ENCODE measurements at regions not wholly inside any gene's neighbourhood (a gene's known extent, or its start where the extent isn't known, plus 50 kb on each side); places are given as distances from the start of the nearest gene placed in this dataset.
A peak's percentile ranks its signal among the peaks of the same experiment; 100 is the strongest.

- TF ChIP-seq CTCF (IDR thresholded peaks at IDR 0.05; ENCODE audit: borderline replicate concordance, extremely low read depth, low read length, poor library complexity, severe bottlenecking) (no peak), EZH2 (IDR thresholded peaks at IDR 0.05; ENCODE audit: borderline replicate concordance, low read depth, low read length, severe bottlenecking) (no peak)
- Histone ChIP-seq H3K9me3 (ENCODE audit: insufficient read depth, low read length, severe bottlenecking) (no peaks in the 10 kb centered on the region), H3K4me3 (ENCODE audit: low read depth in 1 of 2, low read length in 2 of 2) (no peak overlapping the region), H4K20me1 (ENCODE audit: insufficient read depth, low read length) (no peaks in the 10 kb centered on the region), H3K36me3 (ENCODE audit: insufficient read depth, low read length) (no peaks in the 10 kb centered on the region), H3K9ac (ENCODE audit: low read depth, low read length) (no peak overlapping the region), H3K27me3 (ENCODE audit: insufficient read depth, low read length, poor library complexity) (no peaks in the 10 kb centered on the region), H2AFZ (ENCODE audit: low read depth, low read length) (no peak overlapping the region), H3K27ac (ENCODE audit: low read length) (no peak overlapping the region), H3K4me2 (ENCODE audit: insufficient read depth, low read length) (no peak overlapping the region), H3K4me1 (ENCODE audit: insufficient read depth, low read length) (no peaks in the 10 kb centered on the region), H3K79me2 (ENCODE audit: insufficient read depth, low read length) (no peaks in the 10 kb centered on the region)
- ATAC-seq (ENCODE audit: insufficient read depth, low read depth) (no peak), DNase-seq (no peak)
These were observed 113.2 kb downstream of the CAND1 start for GRCh38 chr12:67382241-67382871.

GRCh38 chr12:67386869-67387565 lies 117.9 kb downstream of the CAND1 start:
- no peaks in the 10 kb centered on the region for H3K79me2 ChIP-seq (ENCODE audit: insufficient read depth, low read length)
- no peak overlapping the region for H2AFZ ChIP-seq (ENCODE audit: low read depth, low read length)
- ATAC-seq (ENCODE audit: insufficient read depth, low read depth) (no peak), DNase-seq (no peak)
- no peak for TF ChIP-seq EZH2 (IDR thresholded peaks at IDR 0.05; ENCODE audit: borderline replicate concordance, low read depth, low read length, severe bottlenecking)
- no peak for TF ChIP-seq CTCF (IDR thresholded peaks at IDR 0.05; ENCODE audit: borderline replicate concordance, extremely low read depth, low read length, poor library complexity, severe bottlenecking)
- H3K9me3 ChIP-seq (ENCODE audit: insufficient read depth, low read length, severe bottlenecking): no peaks in the 10 kb centered on the region
- no peaks in the 10 kb centered on the region for H3K27me3 ChIP-seq (ENCODE audit: insufficient read depth, low read length, poor library complexity)
- no peaks in the 10 kb centered on the region for H3K36me3 ChIP-seq (ENCODE audit: insufficient read depth, low read length)
- H3K4me1 ChIP-seq (ENCODE audit: insufficient read depth, low read length): peaks cover 17% of the 10 kb centered on the region
- H3K4me3 ChIP-seq (ENCODE audit: low read depth in 1 of 2, low read length in 2 of 2): no peak overlapping the region
- no peak overlapping the region for H3K4me2 ChIP-seq (ENCODE audit: insufficient read depth, low read length)
- no peak overlapping the region for H3K27ac ChIP-seq (ENCODE audit: low read length)
- H4K20me1 ChIP-seq (ENCODE audit: insufficient read depth, low read length): no peaks in the 10 kb centered on the region
- no peak overlapping the region for H3K9ac ChIP-seq (ENCODE audit: low read depth, low read length)

- Histone ChIP-seq H3K27ac (ENCODE audit: low read length) (peak overlapping the region; percentile 52), H3K27me3 (ENCODE audit: insufficient read depth, low read length, poor library complexity) (no peaks in the 10 kb centered on the region), H3K9ac (ENCODE audit: low read depth, low read length) (no peak overlapping the region), H4K20me1 (ENCODE audit: insufficient read depth, low read length) (no peaks in the 10 kb centered on the region), H3K79me2 (ENCODE audit: insufficient read depth, low read length) (no peaks in the 10 kb centered on the region), H3K4me1 (ENCODE audit: insufficient read depth, low read length) (peaks cover 17% of the 10 kb centered on the region), H3K9me3 (ENCODE audit: insufficient read depth, low read length, severe bottlenecking) (no peaks in the 10 kb centered on the region), H2AFZ (ENCODE audit: low read depth, low read length) (no peak overlapping the region; the same call in 1 of the 2 replicates), H3K4me2 (ENCODE audit: insufficient read depth, low read length) (peak overlapping the region; percentile 28; the same call in 1 of the 2 replicates), H3K36me3 (ENCODE audit: insufficient read depth, low read length) (no peaks in the 10 kb centered on the region), H3K4me3 (ENCODE audit: low read depth in 1 of 2, low read length in 2 of 2) (no peak overlapping the region)
- peak; percentile 92 for ATAC-seq (ENCODE audit: insufficient read depth, low read depth)
- peak; percentile 57 for DNase-seq
- TF ChIP-seq CTCF (IDR thresholded peaks at IDR 0.05; ENCODE audit: borderline replicate concordance, extremely low read depth, low read length, poor library complexity, severe bottlenecking): peak; percentile 57
- TF ChIP-seq EZH2 (IDR thresholded peaks at IDR 0.05; ENCODE audit: borderline replicate concordance, low read depth, low read length, severe bottlenecking): no peak
These were observed 119.4 kb downstream of the CAND1 start for GRCh38 chr12:67388331-67389138.
